AG09319 (cell line): ENCODE measurements at regions not wholly inside any gene's neighbourhood (a gene's known extent, or its start where the extent isn't known, plus 50 kb on each side); places are given as distances from the start of the nearest gene placed in this dataset.
"Not testable (repeated sequence)": the region's sequence is repeated elsewhere in the genome, so short reads cannot be mapped to it uniquely, and the experiment has no call there.

Experiments
- DNase-seq: peaks from one replicate; pipeline ENCODE4 v3.0.0-alpha.2; 2010; ENCODE audit warnings: low read depth; ENCODE audit errors: extremely low read depth
- CTCF ChIP-seq: IDR thresholded peaks from 2 replicates; pipeline ENCODE4 v1.5.1; 2011; ENCODE audit warnings: low read depth, mild to moderate bottlenecking, inconsistent platforms, low read length, moderate library complexity

GRCh38 chr3:40691452-40691861 lies 166.7 kb downstream of the ZNF621 start:
- no peak for TF ChIP-seq CTCF
- DNase-seq: no peak

DNA sequence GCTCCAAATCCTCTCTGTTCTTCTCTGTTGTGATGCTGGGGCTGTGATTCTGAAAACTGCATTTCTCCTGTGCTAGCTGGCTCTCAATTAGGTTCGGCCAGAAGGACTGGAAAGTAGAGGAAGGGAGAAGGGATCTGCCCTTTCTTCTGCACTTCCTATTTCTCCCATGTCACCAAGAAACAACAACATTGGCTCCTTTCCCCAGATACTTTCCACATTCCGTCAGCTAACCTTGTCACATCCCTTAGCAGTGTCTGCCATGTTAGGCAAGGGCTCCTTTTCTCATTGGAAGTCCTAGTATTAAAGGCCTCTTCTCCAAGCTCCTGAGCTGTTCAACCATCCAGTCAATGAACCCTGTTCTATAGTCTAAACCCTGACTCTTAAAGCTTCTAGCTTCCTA lies 171.1 kb downstream of the ZNF621 start:
- no peak for DNase-seq
- TF ChIP-seq CTCF: no peak

DNA sequence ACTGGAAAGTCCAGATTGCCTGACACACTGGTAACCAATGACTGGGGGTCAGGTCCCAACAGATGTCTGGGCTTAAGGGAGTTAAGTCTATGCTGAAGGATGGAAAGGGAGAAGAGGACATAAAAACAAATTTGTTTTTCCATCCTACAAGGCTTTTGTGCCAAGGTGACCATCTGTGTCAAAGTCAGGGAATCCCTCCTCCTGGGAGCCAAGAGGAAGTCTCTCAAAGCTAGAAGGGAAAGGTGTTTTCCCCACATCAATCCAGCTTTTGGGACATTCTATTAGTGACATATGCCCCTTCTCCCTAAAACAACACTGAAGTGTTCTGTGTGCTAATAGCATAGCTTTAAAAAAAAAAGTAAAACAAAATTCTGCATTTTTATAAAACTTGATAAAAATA lies 173.9 kb downstream of the ZNF621 start:
- not testable (repeated sequence) for DNase-seq

DNA sequence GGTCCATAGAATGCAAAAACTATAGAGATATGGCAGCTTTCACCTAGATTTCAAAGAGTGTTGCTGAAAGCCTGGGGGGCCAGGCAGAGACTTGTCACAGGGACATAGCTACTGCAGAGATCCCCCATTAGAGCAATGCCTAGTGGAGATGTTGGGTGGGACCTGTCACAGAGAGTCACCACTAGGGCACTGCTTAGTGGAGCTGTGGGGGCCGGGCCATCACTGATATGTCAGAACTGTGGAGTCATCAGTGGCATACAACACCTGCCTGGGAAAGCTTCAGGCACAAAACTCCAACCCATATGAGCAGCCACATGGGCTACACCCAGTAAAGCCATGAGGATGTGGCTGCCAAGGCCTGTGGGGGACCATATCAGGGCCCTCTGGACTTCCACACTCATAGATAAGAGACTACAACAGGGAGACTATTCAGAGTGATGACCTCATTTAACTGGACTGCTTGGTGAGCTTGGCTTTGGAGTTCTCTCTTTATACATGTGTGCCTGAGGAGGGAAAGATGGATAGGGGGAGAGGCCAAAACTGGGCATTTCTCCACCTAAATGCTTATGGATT lies 176.3 kb downstream of the ZNF621 start:
- no peak for DNase-seq
- no peak for TF ChIP-seq CTCF

GRCh38 chr3:40704224-40704623 lies 179.5 kb downstream of the ZNF621 start:
- no peak for TF ChIP-seq CTCF
- DNase-seq: no peak

DNA sequence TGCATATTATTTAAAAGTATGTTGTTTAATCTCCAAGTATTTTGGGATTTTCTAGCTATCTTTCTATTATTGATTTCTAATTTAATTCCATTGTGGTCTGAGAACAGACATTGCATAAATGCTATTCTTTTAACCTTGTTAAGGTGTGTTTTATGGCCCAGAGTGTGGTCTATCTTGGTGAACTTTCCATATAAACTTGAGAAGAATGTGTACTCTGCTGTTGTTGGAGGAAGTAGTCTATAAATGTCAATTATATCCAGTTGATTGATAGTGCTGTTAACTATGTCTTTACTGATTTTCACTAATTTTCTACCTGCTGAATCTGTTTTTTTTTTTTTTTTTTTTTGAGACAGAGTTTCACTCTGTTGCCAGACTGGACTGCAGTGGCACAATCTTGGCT lies 180.9 kb downstream of the ZNF621 start:
- no peak for TF ChIP-seq CTCF
- DNase-seq: no peak

GRCh38 chr3:40713306-40713705 lies 188.5 kb downstream of the ZNF621 start:
- no peak for TF ChIP-seq CTCF
- no peak for DNase-seq

DNA sequence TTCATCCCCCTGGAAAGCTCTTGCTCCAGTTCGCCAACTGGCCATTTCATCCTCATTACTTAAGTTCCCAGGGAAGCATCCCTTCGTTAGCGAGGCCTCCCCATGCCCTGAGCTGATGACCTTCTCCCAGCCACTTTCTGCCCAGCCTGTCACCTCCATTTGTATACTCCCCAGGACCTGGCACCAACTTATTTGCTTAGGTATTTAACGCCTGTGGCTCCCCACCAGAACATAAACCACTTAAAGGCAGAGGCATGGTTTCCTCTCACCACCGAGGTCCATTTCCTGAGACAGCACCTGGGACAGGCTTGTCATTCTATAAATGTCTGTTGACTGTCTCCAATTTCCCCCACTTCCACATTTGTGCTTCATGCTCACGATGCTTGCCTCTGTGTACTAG lies 189.0 kb downstream of the ZNF621 start:
- DNase-seq: no peak
- TF ChIP-seq CTCF: no peak
